ENCODE measurements at regions not wholly inside any gene's neighbourhood (a gene's known extent, or its start where the extent isn't known, plus 50 kb on each side); places are given as distances from the start of the nearest gene placed in this dataset.

GRCh38 chr13:58051807-58052375, 420.3 kb downstream of the PCDH17 start:
- no peak for DNase-seq (ENCODE audit: low spot score)

- no peak for DNase-seq (ENCODE audit: low spot score)
Measured at GRCh38 chr13:58056426-58056825, 424.9 kb downstream of the PCDH17 start.

GRCh38 chr13:58059624-58060023, 428.1 kb downstream of the PCDH17 start:
- no peak for DNase-seq (ENCODE audit: low spot score)

GRCh38 chr13:58080806-58081205, 449.3 kb downstream of the PCDH17 start:
- no peak for DNase-seq (ENCODE audit: low spot score)

GRCh38 chr13:58081301-58081820, 449.8 kb downstream of the PCDH17 start:
- DNase-seq (ENCODE audit: low spot score): no peak

- no peak for DNase-seq (ENCODE audit: low spot score)
Measured at GRCh38 chr13:58083064-58083463, 451.5 kb downstream of the PCDH17 start.

- no peak for DNase-seq (ENCODE audit: low spot score)
Measured at GRCh38 chr13:58085274-58085673, 453.7 kb downstream of the PCDH17 start.

GRCh38 chr13:58085819-58086218, 454.3 kb downstream of the PCDH17 start:
- no peak for DNase-seq (ENCODE audit: low spot score)

- no peak for DNase-seq (ENCODE audit: low spot score)
Measured at GRCh38 chr13:58087566-58087965, 456.0 kb downstream of the PCDH17 start.

GRCh38 chr13:58093394-58093793, 461.9 kb downstream of the PCDH17 start:
- no peak for DNase-seq (ENCODE audit: low spot score)

- no peak for DNase-seq (ENCODE audit: low spot score)
Measured at GRCh38 chr13:58097831-58098230, 466.3 kb downstream of the PCDH17 start.

- DNase-seq (ENCODE audit: low spot score): no peak
Measured at GRCh38 chr13:58119351-58119750, 487.8 kb downstream of the PCDH17 start.

GRCh38 chr13:58119804-58120203, 488.3 kb downstream of the PCDH17 start:
- no peak for DNase-seq (ENCODE audit: low spot score)

- no peak for DNase-seq (ENCODE audit: low spot score)
Measured at GRCh38 chr13:58126496-58126895, 495.0 kb downstream of the PCDH17 start.

GRCh38 chr13:58134012-58134411, 502.5 kb downstream of the PCDH17 start:
- no peak for DNase-seq (ENCODE audit: low spot score)

- DNase-seq (ENCODE audit: low spot score): no peak
Measured at GRCh38 chr13:58134525-58134924, 503.0 kb downstream of the PCDH17 start.

GRCh38 chr13:58142952-58143351, 511.4 kb downstream of the PCDH17 start:
- DNase-seq (ENCODE audit: low spot score): no peak

- DNase-seq (ENCODE audit: low spot score): no peak
Measured at GRCh38 chr13:58144616-58145015, 513.1 kb downstream of the PCDH17 start.

GRCh38 chr13:58151452-58151851, 519.9 kb downstream of the PCDH17 start:
- DNase-seq (ENCODE audit: low spot score): no peak

- DNase-seq (ENCODE audit: low spot score): no peak
Measured at GRCh38 chr13:58160980-58161379, 529.4 kb downstream of the PCDH17 start.

- no peak for DNase-seq (ENCODE audit: low spot score)
Measured at GRCh38 chr13:58165617-58166016, 534.1 kb downstream of the PCDH17 start.

- DNase-seq (ENCODE audit: low spot score): no peak
Measured at GRCh38 chr13:58181111-58181510, 549.6 kb downstream of the PCDH17 start.

- no peak for DNase-seq (ENCODE audit: low spot score)
Measured at GRCh38 chr13:58187881-58188280, 556.3 kb downstream of the PCDH17 start.

GRCh38 chr13:58190577-58190976, 559.0 kb downstream of the PCDH17 start:
- DNase-seq (ENCODE audit: low spot score): no peak
